Neural cell (in vitro differentiated cells): ENCODE measurements at regions not wholly inside any gene's neighbourhood (a gene's known extent, or its start where the extent isn't known, plus 50 kb on each side); places are given as distances from the start of the nearest gene placed in this dataset.

ENCODE experiments used
- TAF1 ChIP-seq: IDR thresholded peaks from 2 replicates; pipeline ENCODE4 v1.6.1; 2012; ENCODE audit warnings: low read depth
- TF ChIP-seq, protein P1 (sequence below): fragments of 450-650 bp; IDR thresholded peaks from 2 replicates; pipeline ENCODE4 v1.5.1; 2014; ENCODE audit warnings: antibody characterized with exemption, mild to moderate bottlenecking, moderate library complexity; ENCODE audit not compliant: poor library complexity, severe bottlenecking

DNA sequence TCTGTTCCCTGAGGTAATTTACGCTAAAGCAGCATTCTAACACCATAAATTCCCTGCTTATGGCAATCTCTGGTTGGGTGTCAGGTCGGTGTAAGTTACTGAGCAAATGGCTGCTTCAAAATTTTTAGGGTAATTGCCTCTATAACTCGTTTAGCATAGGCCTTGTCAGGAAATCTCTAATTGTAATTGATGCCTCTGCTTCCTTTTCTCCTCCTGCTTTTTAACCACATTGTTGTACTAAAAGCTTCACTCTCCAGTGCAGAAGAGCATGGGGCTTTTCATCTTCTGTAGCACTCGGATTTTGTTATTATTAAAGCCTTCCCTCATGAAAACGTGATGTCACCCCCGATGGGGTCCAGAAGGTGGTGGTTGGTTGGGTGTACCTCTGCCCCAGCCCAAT lies 141.6 kb upstream of the NBPF11 start:
- TF ChIP-seq, protein P1, sequence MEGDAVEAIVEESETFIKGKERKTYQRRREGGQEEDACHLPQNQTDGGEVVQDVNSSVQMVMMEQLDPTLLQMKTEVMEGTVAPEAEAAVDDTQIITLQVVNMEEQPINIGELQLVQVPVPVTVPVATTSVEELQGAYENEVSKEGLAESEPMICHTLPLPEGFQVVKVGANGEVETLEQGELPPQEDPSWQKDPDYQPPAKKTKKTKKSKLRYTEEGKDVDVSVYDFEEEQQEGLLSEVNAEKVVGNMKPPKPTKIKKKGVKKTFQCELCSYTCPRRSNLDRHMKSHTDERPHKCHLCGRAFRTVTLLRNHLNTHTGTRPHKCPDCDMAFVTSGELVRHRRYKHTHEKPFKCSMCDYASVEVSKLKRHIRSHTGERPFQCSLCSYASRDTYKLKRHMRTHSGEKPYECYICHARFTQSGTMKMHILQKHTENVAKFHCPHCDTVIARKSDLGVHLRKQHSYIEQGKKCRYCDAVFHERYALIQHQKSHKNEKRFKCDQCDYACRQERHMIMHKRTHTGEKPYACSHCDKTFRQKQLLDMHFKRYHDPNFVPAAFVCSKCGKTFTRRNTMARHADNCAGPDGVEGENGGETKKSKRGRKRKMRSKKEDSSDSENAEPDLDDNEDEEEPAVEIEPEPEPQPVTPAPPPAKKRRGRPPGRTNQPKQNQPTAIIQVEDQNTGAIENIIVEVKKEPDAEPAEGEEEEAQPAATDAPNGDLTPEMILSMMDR, result no peak
- no peak for TF ChIP-seq TAF1
